Gastroesophageal sphincter (tissue), 3 donors: ENCODE measurements at regions not wholly inside any gene's neighbourhood (a gene's known extent, or its start where the extent isn't known, plus 50 kb on each side); places are given as distances from the start of the nearest gene placed in this dataset.

Experiments
- CTCF ChIP-seq, 4 experiments: fragments of 200-600 bp in 2 of 4; fragments of 450-650 bp in 2 of 4; sonication (generic) in 1 of 4; IDR thresholded peaks; one replicate each; pipeline ENCODE4 v1.5.1; 2017 to 2019; ENCODE audit warnings: antibody characterized with exemption in 4 of 4, mild to moderate bottlenecking in 2 of 4, moderate library complexity in 2 of 4
- EP300 ChIP-seq: sonication (generic); formaldehyde crosslinking; IDR thresholded peaks from one replicate; pipeline ENCODE4 v1.6.1; 2017; ENCODE audit warnings: antibody characterized with exemption, mild to moderate bottlenecking
- POLR2AphosphoS5 ChIP-seq: sonication (generic); formaldehyde crosslinking; IDR thresholded peaks from one replicate; pipeline ENCODE4 v1.6.1; 2017; ENCODE audit warnings: antibody characterized with exemption

- TF ChIP-seq CTCF (IDR thresholded peaks at IDR 0.05) (no peak), POLR2AphosphoS5 (no peak), EP300 (no peak)
Observed at GRCh38 chr5:66354422-66354821, 210.3 kb downstream of the SREK1 start.
